GM13976 (cell line): ENCODE measurements at regions not wholly inside any gene's neighbourhood (a gene's known extent, or its start where the extent isn't known, plus 50 kb on each side); places are given as distances from the start of the nearest gene placed in this dataset.

Source experiments
- DNase-seq: peaks from one replicate; pipeline ENCODE4 v3.0.0; 2012; ENCODE audit warnings: low spot score
- in situ Hi-C: fragments of 300-500 bp; cut with MboI; formaldehyde crosslinking; loops from one replicate; pipeline ENCODE4 v1.12.0; 2022; ENCODE audit warnings: low sequenced_read_pairs, mixed read lengths, inconsistent platforms; ENCODE audit not compliant: unreplicated experiment
- TF ChIP-seq, protein P1 (sequence below): IDR thresholded peaks from 2 replicates; pipeline ENCODE4 v1.5.1; 2012; ENCODE audit warnings: borderline replicate concordance, mild to moderate bottlenecking; ENCODE audit not compliant: insufficient read depth; ENCODE audit errors: extremely low read depth, missing control alignments, control extremely low read depth

- DNase-seq = no peak
- TF ChIP-seq, protein P1, sequence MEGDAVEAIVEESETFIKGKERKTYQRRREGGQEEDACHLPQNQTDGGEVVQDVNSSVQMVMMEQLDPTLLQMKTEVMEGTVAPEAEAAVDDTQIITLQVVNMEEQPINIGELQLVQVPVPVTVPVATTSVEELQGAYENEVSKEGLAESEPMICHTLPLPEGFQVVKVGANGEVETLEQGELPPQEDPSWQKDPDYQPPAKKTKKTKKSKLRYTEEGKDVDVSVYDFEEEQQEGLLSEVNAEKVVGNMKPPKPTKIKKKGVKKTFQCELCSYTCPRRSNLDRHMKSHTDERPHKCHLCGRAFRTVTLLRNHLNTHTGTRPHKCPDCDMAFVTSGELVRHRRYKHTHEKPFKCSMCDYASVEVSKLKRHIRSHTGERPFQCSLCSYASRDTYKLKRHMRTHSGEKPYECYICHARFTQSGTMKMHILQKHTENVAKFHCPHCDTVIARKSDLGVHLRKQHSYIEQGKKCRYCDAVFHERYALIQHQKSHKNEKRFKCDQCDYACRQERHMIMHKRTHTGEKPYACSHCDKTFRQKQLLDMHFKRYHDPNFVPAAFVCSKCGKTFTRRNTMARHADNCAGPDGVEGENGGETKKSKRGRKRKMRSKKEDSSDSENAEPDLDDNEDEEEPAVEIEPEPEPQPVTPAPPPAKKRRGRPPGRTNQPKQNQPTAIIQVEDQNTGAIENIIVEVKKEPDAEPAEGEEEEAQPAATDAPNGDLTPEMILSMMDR = no peak
- in situ Hi-C loops = no loop called here
These were observed 194.0 kb upstream of the CDH5 start for GRCh38 chr16:66172463-66172862.

DNA sequence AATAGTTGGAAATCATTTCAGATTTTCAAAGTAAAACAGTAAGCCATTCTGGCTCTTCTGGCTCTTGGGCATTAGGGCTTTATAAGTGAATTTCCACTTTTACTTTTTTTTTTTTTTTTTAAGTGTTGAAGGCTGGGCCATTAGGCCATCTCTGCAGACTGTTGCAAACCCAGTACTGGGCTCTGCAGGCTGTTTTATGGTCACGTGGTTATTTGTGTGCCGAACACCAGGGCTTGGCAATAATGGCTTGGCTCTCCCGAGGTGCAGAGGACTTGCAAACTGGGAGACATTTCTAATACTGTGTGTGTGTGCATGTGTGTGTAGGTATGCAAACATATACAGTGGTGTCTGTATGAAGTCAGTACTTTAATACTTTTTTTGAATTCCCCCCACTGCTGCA, 194.9 kb upstream of the CDH5 start:
- in situ Hi-C loops = no loop called here
- DNase-seq = no peak
- TF ChIP-seq, protein P1 = no peak

DNA sequence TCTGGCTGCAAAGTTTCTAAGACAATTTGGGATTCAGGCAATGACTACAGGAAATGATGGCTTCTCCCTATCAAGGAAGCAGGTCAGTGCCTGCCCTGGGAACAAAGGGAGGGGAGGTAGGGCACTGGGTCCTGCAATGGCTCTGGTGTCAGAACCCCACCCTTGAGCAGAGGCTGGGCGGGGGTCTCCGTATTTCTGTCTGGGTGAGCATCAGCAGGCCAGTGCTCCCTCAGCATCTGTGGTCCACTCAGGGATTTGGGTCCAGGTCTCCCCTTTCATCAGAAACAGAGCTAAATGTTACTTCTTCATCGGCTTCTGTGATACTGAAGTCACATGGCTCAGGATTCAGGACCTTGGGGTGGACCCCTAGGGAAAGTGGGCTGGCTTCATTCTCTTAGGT, 195.5 kb upstream of the CDH5 start:
- DNase-seq = no peak
- TF ChIP-seq, protein P1 = no peak
- in situ Hi-C loops = no loop called here

DNA sequence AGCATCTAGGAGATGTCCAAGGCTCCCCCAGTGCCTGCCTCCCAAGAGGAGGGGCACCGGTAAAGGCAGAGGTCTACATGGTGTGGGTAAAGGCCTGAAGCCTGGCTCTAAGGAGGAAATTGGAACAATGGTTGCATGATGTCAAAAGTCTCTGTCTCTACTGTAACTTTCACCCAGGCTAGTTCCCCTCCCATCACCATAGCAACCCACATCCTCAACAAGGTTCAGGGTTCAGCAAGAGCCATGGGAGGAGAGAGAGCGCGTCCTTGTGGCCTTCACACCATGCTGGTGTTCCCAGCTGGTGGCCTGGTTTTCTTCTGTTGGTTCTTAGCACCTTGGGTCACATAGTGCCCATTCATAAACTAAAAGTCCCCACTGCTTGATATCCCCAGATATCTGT, 196.7 kb upstream of the CDH5 start:
- in situ Hi-C loops = no loop called here
- TF ChIP-seq, protein P1 = no peak
- no peak for DNase-seq

GRCh38 chr16:66168777-66169176, 197.7 kb upstream of the CDH5 start:
- DNase-seq = no peak
- TF ChIP-seq, protein P1 = no peak
- in situ Hi-C loops = no loop called here

- in situ Hi-C loops = no loop called here
- TF ChIP-seq, protein P1 = no peak
- DNase-seq = no peak
These were observed 198.8 kb upstream of the CDH5 start for GRCh38 chr16:66167564-66168291.
